DND-41 (cell line): ENCODE measurements at regions not wholly inside any gene's neighbourhood (a gene's known extent, or its start where the extent isn't known, plus 50 kb on each side); places are given as distances from the start of the nearest gene placed in this dataset.

ENCODE experiments used
- ATAC-seq: fragments of 200-7000 bp; cut with Tn5 transposase; 3 replicates; pipeline ENCODE4 v1.9.1; 2021; ENCODE audit warnings: low read depth; ENCODE audit not compliant: insufficient read depth
- DNase-seq: peaks from one replicate; pipeline ENCODE4 v3.0.0-alpha.2; 2020
- H2AFZ ChIP-seq: 2 replicates; pipeline ENCODE4 v1.6.0; 2012; ENCODE audit warnings: low read depth, low read length
- H3K27ac ChIP-seq: 2 replicates; pipeline ENCODE4 v1.5.1; 2012; ENCODE audit warnings: low read length, inconsistent platforms
- H3K27me3 ChIP-seq: fragments of 200-600 bp; sonication (generic); 2 replicates; pipeline ENCODE4 v1.6.0; 2012; ENCODE audit warnings: low read length, mild to moderate bottlenecking, inconsistent platforms; ENCODE audit not compliant: insufficient read depth, poor library complexity
- H3K36me3 ChIP-seq: 2 replicates; pipeline ENCODE4 v1.5.1; 2012; ENCODE audit warnings: low read length, inconsistent platforms; ENCODE audit not compliant: insufficient read depth
- H3K4me1 ChIP-seq: 2 replicates; pipeline ENCODE4 v1.5.1; 2012; ENCODE audit warnings: mild to moderate bottlenecking, low read length; ENCODE audit not compliant: insufficient read depth
- H3K4me2 ChIP-seq: 2 replicates; pipeline ENCODE4 v1.6.0; 2012; ENCODE audit warnings: mild to moderate bottlenecking, moderate library complexity, low read length, inconsistent platforms; ENCODE audit not compliant: insufficient read depth
- H3K4me3 ChIP-seq, 2 experiments: fragments of 200-600 bp in 1 of 2; shearing (Covaris generic) in 1 of 2; 2 replicates each; pipeline ENCODE4 v1.5.1; 2012 to 2016; ENCODE audit warnings: inconsistent platforms in 2 of 2, low read length in 2 of 2, mild to moderate bottlenecking in 2 of 2, low read depth in 1 of 2, moderate library complexity in 1 of 2
- H3K79me2 ChIP-seq: 2 replicates; pipeline ENCODE4 v1.6.0; 2012; ENCODE audit warnings: low read length, inconsistent platforms; ENCODE audit not compliant: insufficient read depth
- H3K9ac ChIP-seq: 2 replicates; pipeline ENCODE4 v1.6.0; 2012; ENCODE audit warnings: low read depth, mild to moderate bottlenecking, inconsistent platforms, low read length, moderate library complexity
- H3K9me3 ChIP-seq: 2 replicates; pipeline ENCODE4 v1.5.1; 2012; ENCODE audit warnings: low read length, moderate library complexity, mild to moderate bottlenecking, inconsistent platforms; ENCODE audit not compliant: insufficient read depth, severe bottlenecking
- H4K20me1 ChIP-seq: 2 replicates; pipeline ENCODE4 v1.6.0; 2012; ENCODE audit warnings: low read length; ENCODE audit not compliant: insufficient read depth
- CTCF ChIP-seq: IDR thresholded peaks from 2 replicates; pipeline ENCODE4 v1.5.1; 2012; ENCODE audit warnings: borderline replicate concordance, low read length, moderate library complexity, mild to moderate bottlenecking; ENCODE audit not compliant: poor library complexity, severe bottlenecking; ENCODE audit errors: extremely low read depth
- EZH2 ChIP-seq: IDR thresholded peaks from 3 replicates; pipeline ENCODE4 v1.6.1; 2012; ENCODE audit warnings: borderline replicate concordance, low read depth, mild to moderate bottlenecking, moderate library complexity, low read length, inconsistent platforms; ENCODE audit not compliant: severe bottlenecking

- H3K27me3 ChIP-seq = no peaks in the 10 kb centered on the region
- DNase-seq (no peak), ATAC-seq (no peak)
- H3K9ac ChIP-seq = no peak overlapping the region
- H3K27ac ChIP-seq = no peak overlapping the region
- H3K79me2 ChIP-seq = no peaks in the 10 kb centered on the region
- H3K36me3 ChIP-seq = no peaks in the 10 kb centered on the region
- H3K9me3 ChIP-seq = no peaks in the 10 kb centered on the region
- H4K20me1 ChIP-seq = no peaks in the 10 kb centered on the region
- no peaks in the 10 kb centered on the region for H3K4me1 ChIP-seq
- no peak overlapping the region for H3K4me3 ChIP-seq
- TF ChIP-seq EZH2 = no peak
- no peak for TF ChIP-seq CTCF
- H3K4me2 ChIP-seq = no peak overlapping the region
- H2AFZ ChIP-seq = no peak overlapping the region
These were observed 129.1 kb downstream of the SLC17A6 start for GRCh38 chr11:22467248-22467647.

- no peak for ATAC-seq
- no peak overlapping the region for H3K4me3 ChIP-seq
- H3K27me3 ChIP-seq = no peaks in the 10 kb centered on the region
- no peak for DNase-seq
- no peak for TF ChIP-seq CTCF
- H3K9ac ChIP-seq = no peak overlapping the region
- H3K79me2 ChIP-seq = no peaks in the 10 kb centered on the region
- H3K36me3 ChIP-seq = no peaks in the 10 kb centered on the region
- H3K27ac ChIP-seq = no peak overlapping the region
- H3K4me2 ChIP-seq = no peak overlapping the region
- no peak overlapping the region for H2AFZ ChIP-seq
- no peaks in the 10 kb centered on the region for H4K20me1 ChIP-seq
- H3K9me3 ChIP-seq = no peaks in the 10 kb centered on the region
- H3K4me1 ChIP-seq = no peaks in the 10 kb centered on the region
These were observed 128.6 kb downstream of the SLC17A6 start for GRCh38 chr11:22466809-22467208.

GRCh38 chr11:22466351-22466750, 128.2 kb downstream of the SLC17A6 start:
- Histone ChIP-seq H3K27me3 (no peaks in the 10 kb centered on the region), H3K79me2 (no peaks in the 10 kb centered on the region), H3K4me1 (no peaks in the 10 kb centered on the region), H4K20me1 (no peaks in the 10 kb centered on the region), H2AFZ (no peak overlapping the region), H3K4me3 (no peak overlapping the region), H3K9ac (no peak overlapping the region), H3K36me3 (no peaks in the 10 kb centered on the region), H3K9me3 (no peaks in the 10 kb centered on the region), H3K4me2 (no peak overlapping the region), H3K27ac (no peak overlapping the region)
- ATAC-seq (no peak), DNase-seq (no peak)
- TF ChIP-seq EZH2 (no peak), CTCF (no peak)

- H3K36me3 ChIP-seq = no peaks in the 10 kb centered on the region
- no peaks in the 10 kb centered on the region for H3K9me3 ChIP-seq
- no peak overlapping the region for H3K9ac ChIP-seq
- DNase-seq (no peak), ATAC-seq (no peak)
- H3K4me1 ChIP-seq = no peaks in the 10 kb centered on the region
- H3K27me3 ChIP-seq = no peaks in the 10 kb centered on the region
- H3K4me2 ChIP-seq = no peak overlapping the region
- H4K20me1 ChIP-seq = no peaks in the 10 kb centered on the region
- no peak overlapping the region for H2AFZ ChIP-seq
- no peak overlapping the region for H3K27ac ChIP-seq
- H3K79me2 ChIP-seq = no peaks in the 10 kb centered on the region
- no peak for TF ChIP-seq EZH2
- no peak for TF ChIP-seq CTCF
- H3K4me3 ChIP-seq = no peak overlapping the region
These were observed 127.4 kb downstream of the SLC17A6 start for GRCh38 chr11:22465620-22466019.
